Activated CD4-positive, alpha-beta T cell treated with anti-CD3 and anti-CD28 coated beads, Interleukin-2, amount 50 U/mL, for 48 hours (primary cell): ENCODE measurements at regions not wholly inside any gene's neighbourhood (a gene's known extent, or its start where the extent isn't known, plus 50 kb on each side); places are given as distances from the start of the nearest gene placed in this dataset.

Source experiments
- DNase-seq, 2 experiments: peaks; one replicate each; pipeline ENCODE4 v3.0.0-alpha.2; 2020

GRCh38 chr22:49562685-49563249 lies 264.9 kb downstream of the BRD1 start:
- no peak for DNase-seq

- DNase-seq = no peak
These were observed 265.7 kb downstream of the BRD1 start for GRCh38 chr22:49561976-49562375.

GRCh38 chr22:49561338-49561737 lies 266.3 kb downstream of the BRD1 start:
- no peak for DNase-seq

- DNase-seq = no peak
These were observed 272.1 kb downstream of the BRD1 start for GRCh38 chr22:49555526-49555925.

- no peak for DNase-seq
These were observed 272.9 kb downstream of the BRD1 start for GRCh38 chr22:49554741-49555140.

- no peak for DNase-seq
These were observed 273.4 kb downstream of the BRD1 start for GRCh38 chr22:49554296-49554625.

GRCh38 chr22:49553518-49554295 lies 274.0 kb downstream of the BRD1 start:
- DNase-seq = no peak

GRCh38 chr22:49553076-49553475 lies 274.6 kb downstream of the BRD1 start:
- DNase-seq = no peak

GRCh38 chr22:49551897-49552614 lies 275.6 kb downstream of the BRD1 start:
- DNase-seq = no peak

- no peak for DNase-seq
These were observed 276.2 kb downstream of the BRD1 start for GRCh38 chr22:49551446-49551845.

GRCh38 chr22:49550766-49551362 lies 276.8 kb downstream of the BRD1 start:
- no peak for DNase-seq

GRCh38 chr22:49550141-49550430 lies 277.6 kb downstream of the BRD1 start:
- DNase-seq = no peak

- no peak for DNase-seq
These were observed 278.2 kb downstream of the BRD1 start for GRCh38 chr22:49549256-49550140.

- no peak for DNase-seq
These were observed 279.1 kb downstream of the BRD1 start for GRCh38 chr22:49548356-49549202.

GRCh38 chr22:49547751-49548239 lies 279.9 kb downstream of the BRD1 start:
- no peak for DNase-seq

- no peak for DNase-seq
These were observed 280.7 kb downstream of the BRD1 start for GRCh38 chr22:49546811-49547585.

- DNase-seq = no peak
These were observed 282.1 kb downstream of the BRD1 start for GRCh38 chr22:49545606-49546005.

- no peak for DNase-seq
These were observed 283.4 kb downstream of the BRD1 start for GRCh38 chr22:49544286-49544685.

- no peak for DNase-seq
These were observed 283.8 kb downstream of the BRD1 start for GRCh38 chr22:49543876-49544275.

- no peak for DNase-seq
These were observed 285.9 kb downstream of the BRD1 start for GRCh38 chr22:49541693-49542230.
